SKM-1 (cell line): ENCODE measurements at regions not wholly inside any gene's neighbourhood (a gene's known extent, or its start where the extent isn't known, plus 50 kb on each side); places are given as distances from the start of the nearest gene placed in this dataset.

Source experiments
- DNase-seq: peaks from one replicate; lab custom pipeline; 2025; ENCODE audit not compliant: unreplicated experiment; lab: John Stamatoyannopoulos, UW

DNA sequence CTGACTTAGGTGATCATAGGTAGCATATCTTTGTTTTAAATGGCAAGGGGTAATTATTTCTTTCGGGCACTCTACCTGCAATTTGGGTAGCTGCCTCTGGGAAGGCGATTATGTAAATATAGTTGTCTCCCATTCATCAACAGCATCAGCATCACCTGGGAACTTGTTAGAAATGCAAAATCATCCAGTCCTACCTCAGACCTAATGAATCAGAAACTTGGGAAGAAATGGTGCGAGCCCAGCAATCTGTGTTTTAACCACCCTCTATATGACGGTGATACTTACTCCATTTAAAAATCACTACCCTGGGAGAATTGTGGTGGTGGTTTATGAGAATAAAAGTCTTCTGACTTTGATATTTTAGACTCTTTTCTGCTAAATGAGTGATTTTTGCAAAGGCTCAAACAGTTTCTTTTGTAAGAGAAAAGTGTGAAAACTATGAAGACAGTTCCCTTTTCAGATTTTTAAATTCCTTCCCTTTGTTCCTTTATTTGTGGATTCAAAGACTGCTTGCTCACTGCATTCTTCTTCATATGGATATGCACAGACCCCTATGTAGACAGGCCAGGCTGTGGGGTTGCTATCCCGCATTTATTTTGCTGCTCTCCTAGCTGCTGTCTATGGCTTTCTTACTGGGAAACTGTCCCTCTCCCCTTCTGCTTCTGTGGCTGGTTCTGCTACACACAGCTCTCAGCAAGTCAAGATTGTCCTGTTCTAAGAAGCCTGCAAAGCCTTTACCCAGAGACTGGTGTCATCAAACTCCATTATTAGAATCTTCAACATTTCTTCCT is 365.3 kb downstream of the RNF144B start:
- no peak for DNase-seq

DNA sequence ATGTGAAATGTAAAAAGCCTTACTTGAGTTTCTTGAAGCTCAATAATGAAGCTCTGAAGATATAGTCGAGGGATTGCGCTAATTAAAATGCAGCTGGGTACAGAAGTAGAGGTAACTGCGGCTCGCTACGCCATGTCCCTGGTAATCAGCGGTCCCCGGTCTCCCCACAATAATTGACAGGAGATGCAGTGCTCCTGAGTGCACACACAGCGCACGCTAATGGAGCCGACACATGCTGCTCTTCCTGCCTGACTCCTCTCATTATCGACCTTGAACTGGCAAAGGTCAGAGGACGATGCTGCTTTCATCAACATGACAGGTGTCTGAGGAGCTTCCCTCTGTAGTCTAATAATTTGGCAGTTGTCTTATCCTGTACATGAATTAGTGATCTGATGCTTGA is 365.9 kb downstream of the RNF144B start:
- no peak for DNase-seq

DNA sequence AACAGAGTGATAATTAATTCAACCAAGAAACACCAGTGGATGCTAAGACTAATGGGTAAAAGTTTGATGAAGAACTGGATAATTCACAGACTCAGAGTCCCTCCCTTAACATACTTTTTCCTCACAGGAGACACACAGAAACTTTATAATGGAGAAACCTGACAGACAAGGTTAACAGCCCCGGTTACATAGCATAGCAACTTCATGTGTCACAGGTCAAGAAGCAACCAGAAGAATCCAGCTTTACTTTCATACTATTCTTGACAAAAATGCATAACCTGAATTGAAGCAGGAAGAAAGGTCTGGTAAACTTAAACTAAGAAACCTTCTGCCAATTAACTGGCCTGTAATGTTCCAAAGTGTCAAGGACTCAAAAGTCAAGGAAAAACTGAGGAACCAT is 375.9 kb downstream of the RNF144B start:
- DNase-seq = no peak

- no peak for DNase-seq
These were observed 397.6 kb downstream of the RNF144B start for GRCh38 chr6:18784794-18785193.

DNA sequence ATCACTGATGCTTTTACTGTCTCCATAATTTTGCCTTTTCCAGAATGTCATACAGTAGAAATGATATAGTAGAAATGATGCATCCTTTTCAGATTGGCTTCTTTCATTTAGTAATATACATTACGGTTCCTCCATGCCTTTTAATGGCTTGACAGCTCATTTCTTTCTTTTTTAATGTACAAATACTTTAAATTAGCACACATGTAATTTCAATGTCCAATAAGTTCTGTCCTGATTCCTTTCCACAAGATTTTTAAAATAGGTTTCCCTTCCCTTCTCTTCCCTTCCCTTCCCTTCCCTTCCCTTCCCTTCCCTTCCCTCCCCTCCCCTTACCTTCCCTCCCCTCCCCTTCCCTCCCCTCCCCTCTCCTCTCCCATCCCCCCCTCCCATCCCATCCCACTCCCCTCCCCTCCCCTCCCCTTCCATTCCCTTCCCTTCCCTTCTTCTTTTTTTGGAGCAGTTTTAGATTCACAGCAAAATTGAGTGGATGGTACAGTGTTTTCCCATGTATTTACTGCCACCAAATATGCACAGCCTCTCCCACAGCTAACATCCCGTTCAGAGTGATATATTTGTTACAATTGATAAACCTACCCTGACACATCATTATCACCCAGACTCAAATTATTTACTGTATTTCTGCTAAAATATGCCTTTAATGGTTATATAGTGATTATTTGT is 398.8 kb downstream of the RNF144B start:
- no peak for DNase-seq

DNA sequence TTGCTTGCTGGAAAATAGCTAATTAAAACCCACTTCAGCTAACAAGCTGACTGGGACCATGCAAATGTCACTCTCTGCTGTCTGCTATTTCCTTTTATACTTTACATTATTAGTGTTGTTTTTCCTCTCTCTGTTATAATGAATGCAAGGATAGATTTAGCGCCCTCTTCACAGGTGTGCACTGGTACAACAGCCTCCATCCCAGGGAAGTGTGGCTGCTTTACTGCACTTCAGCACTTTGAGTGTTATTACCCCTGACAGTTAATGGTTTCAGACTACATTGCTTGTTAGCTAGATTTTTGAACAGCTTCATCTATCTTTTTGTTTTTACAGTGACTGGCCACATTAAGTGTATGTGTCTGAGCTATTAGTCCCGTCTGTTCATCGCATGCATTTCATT is 405.7 kb downstream of the RNF144B start:
- DNase-seq = no peak

DNA sequence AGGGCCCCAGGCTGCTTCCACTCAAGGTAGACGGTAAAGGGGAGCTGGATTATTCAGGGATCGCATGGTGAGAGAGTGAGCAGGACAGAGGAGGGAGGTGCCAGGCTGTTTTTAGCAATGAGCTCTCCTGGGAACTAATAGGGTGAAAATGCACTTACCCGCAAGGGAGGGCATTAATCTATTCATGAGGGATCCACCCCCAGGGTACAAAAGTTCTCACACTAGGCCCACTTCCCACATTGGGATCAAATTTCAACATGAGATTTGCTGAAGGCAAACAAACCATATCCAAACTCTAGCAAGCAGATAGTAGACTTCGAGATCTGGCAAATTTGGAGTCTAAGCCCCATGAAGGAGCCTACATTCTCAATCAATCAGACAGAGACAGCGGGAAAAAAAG is 408.6 kb downstream of the RNF144B start:
- DNase-seq = no peak

DNA sequence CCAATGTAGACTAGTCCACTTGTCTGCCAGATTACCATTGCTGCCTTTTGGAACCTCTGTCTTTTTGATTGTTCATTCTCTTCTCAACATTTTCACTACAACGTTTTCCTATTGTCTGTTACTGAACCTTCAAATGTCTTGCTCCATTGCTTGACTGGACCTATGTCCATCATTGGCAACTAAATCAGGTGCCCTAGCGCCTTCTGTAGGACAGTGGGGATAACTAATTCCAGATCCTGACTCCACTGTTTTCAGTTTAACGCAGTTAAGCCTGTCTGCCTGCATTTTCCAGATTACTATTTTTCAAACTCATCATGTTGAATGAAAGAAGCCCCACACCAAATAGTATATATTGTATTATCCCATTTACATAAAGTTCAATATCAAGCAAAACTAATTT is 433.6 kb downstream of the RNF144B start:
- no peak for DNase-seq

- peak; percentile 30 for DNase-seq
These were observed 436.7 kb downstream of the RNF144B start for GRCh38 chr6:18823782-18824386.

GRCh38 chr6:18829272-18829870 is 442.2 kb downstream of the RNF144B start:
- no peak for DNase-seq

- no peak for DNase-seq
These were observed 448.8 kb downstream of the RNF144B start for GRCh38 chr6:18835976-18836375.

DNA sequence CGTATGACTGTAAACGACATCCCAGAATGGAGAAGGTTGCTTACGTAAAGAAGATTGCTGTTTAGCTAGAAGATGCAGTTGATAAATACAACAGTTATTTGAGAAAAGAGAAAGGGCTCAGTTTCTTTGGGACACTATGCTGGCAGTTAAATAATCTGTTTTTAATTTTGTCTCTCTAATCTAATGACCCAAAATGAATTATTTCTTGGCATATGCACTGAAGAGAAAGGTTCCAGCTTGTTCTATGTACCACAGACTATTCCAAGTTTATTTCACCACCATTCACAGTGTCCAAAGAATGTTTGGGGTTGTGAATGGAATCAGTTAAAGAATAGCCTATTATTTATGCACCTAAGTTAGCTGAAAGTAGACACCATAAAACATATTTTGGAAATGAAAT is 449.9 kb downstream of the RNF144B start:
- DNase-seq = no peak

GRCh38 chr6:18842534-18842933 is 455.4 kb downstream of the RNF144B start:
- no peak for DNase-seq

DNA sequence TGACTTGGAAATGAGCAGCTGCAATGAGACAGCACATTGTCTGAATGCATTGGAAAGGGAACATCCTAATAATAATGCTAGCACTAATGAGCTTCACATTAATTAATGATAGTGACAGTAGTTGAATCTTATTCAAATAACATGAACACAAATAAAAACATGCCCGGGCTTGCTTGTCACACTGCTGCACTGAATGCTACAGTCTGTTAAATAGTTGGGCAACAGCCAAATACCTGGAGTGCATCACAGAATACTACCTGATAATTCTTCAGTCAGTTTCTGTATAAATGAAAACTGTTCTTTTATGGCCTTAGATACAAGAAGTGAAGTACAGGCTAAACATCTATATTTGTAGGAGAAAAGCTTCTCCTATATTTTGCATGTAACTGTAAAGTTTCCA is 458.7 kb downstream of the RNF144B start:
- DNase-seq = no peak

DNA sequence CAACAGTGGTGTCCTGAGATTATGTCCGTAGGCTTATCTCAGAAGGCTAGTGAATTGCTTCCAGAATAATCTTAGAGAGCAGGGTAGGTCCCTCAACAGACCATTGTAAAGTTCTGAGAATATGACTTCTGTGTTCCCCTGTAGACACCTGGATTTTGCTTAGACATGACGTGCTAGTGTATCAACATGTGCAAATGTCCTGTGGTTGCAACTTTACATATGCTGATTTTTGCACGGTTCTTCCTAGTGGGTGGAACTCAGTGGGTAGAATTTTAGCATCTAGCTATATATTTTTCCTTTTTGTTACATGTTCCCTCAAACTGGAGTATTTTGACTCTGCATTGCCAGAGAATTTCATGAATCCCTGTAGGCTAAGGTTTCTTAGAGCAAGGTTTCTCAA is 459.2 kb downstream of the RNF144B start:
- no peak for DNase-seq

GRCh38 chr6:18861204-18861603 is 474.1 kb downstream of the RNF144B start:
- DNase-seq = no peak

DNA sequence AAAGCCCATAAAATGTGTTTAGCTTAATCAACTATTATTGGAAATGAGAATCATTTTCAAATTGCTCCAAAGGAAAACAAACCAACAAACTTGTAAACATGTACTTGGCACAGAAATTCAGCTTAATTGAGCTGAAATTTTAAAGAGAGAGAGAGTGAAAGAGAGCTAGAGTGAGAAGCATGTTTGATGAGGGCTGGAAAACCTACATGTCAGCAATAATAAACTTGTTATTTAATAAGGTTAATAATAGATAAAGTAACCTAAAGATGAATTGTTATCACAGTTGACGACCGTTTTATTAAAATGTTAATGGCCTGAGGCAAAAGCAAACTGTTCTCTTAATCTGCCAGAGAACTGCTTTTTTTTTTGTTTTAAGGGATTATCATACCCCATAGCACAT is 496.1 kb downstream of the RNF144B start:
- DNase-seq = no peak

- DNase-seq = no peak
These were observed 496.7 kb downstream of the RNF144B start for GRCh38 chr6:18883851-18884250.

GRCh38 chr6:18893540-18894269 is 506.6 kb downstream of the RNF144B start:
- DNase-seq = no peak

DNA sequence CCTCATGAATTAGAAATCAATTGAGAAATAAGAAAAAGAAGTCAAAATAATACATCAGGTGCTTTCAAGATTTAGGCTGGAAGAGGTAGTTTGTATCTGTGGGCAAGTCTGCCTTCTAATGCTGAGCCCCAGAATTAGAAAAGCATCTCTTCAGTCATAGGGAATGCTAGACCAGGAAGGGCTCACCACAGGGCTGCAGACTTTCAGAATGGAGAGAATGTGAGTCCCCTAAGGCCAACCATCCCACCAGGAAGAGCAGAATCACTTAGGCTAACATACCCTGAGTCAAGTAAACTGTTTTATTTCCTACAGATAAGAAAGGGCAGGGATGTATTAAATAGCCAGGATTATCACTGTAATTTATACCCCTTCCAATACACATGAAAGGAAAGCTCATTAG is 510.2 kb downstream of the RNF144B start:
- DNase-seq = no peak

GRCh38 chr6:18904681-18905080 is 517.5 kb downstream of the RNF144B start:
- DNase-seq = no peak
